Neural crest cell (in vitro differentiated cells): ENCODE measurements at regions not wholly inside any gene's neighbourhood (a gene's known extent, or its start where the extent isn't known, plus 50 kb on each side); places are given as distances from the start of the nearest gene placed in this dataset.

Experiments
- DNase-seq: peaks from one replicate; pipeline ENCODE4 v3.0.0; 2021; ENCODE audit warnings: low read depth, mixed read lengths, low spot score
- H3K27ac Mint-ChIP-seq: one replicate; pipeline ENCODE4 v1.8.0; 2021; ENCODE audit warnings: mild to moderate bottlenecking, mixed read lengths; ENCODE audit not compliant: unreplicated experiment
- H3K27me3 Mint-ChIP-seq: 2 replicates; pipeline ENCODE4 v1.8.0; 2021; ENCODE audit warnings: low read depth, mild to moderate bottlenecking, mixed read lengths
- H3K36me3 Mint-ChIP-seq: 2 replicates; pipeline ENCODE4 v1.8.0; 2021; ENCODE audit warnings: low read depth, mild to moderate bottlenecking, mixed read lengths
- H3K4me1 Mint-ChIP-seq: 2 replicates; pipeline ENCODE4 v1.8.0; 2021; ENCODE audit warnings: mixed read lengths
- H3K4me3 Mint-ChIP-seq: one replicate; pipeline ENCODE4 v1.8.0; 2021; ENCODE audit warnings: mild to moderate bottlenecking, mixed read lengths
- H3K9me3 Mint-ChIP-seq: 2 replicates; pipeline ENCODE4 v1.8.0; 2021; ENCODE audit warnings: mixed read lengths
- CTCF ChIP-seq: fragments of 200-600 bp; sonication (generic); conservative IDR thresholded peaks from 2 replicates; pipeline ENCODE4 v1.5.0; 2021; ENCODE audit warnings: antibody characterized with exemption, mild to moderate bottlenecking

GRCh38 chr3:110910346-110910955, 161.2 kb upstream of the NECTIN3 start:
- no peaks in the 10 kb centered on the region for H3K27me3 Mint-ChIP-seq

DNA sequence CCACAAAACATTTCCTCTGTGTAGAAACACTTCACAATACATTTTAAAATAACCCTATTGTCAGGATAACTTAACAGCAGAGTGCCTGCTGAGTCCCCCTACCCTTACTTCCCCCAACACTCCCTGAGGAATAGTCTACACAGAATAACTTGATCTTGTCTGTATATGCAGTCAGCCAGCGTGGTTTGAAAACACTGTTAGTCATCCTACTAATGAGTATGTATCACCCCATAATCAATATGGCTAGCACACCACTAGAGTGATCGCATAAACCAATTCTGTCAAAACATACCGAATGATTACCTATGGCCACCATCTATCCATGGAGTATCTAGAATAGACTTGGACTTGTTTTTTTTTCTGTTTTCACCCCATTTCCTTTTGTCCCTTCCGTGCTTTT, 152.7 kb upstream of the NECTIN3 start:
- no peak overlapping the region for H3K27ac Mint-ChIP-seq
- peaks cover 3% of the 10 kb centered on the region for H3K36me3 Mint-ChIP-seq
- peaks cover 3% of the 10 kb centered on the region for H3K9me3 Mint-ChIP-seq

More at GRCh38 chr3:110910346-110910955, 161.2 kb upstream of the NECTIN3 start:
- no peak for TF ChIP-seq CTCF
- Mint-ChIP-seq H3K4me3 (no peak overlapping the region), H3K36me3 (no peaks in the 10 kb centered on the region), H3K9me3 (no peaks in the 10 kb centered on the region), H3K4me1 (peaks cover 20% of the 10 kb centered on the region), H3K27ac (no peak overlapping the region)
- no peak for DNase-seq

DNA sequence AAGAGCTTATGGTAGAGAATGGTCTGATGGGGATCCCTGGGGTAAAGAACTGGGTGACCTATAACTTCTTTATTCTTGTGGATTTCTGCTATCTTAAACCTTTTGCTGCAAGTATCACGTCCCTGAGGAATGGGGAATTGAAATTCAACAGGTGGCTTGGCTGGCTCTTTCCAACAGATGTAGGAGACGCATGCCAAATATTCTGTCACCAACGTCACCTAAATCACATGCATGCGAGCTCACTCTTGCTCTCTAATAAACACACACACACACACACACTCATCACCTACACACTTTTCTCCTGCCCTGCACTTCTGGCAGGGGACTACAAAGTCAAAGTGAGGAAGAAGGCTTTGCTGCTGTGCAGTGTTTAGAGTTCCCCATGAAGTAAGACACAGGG, 145.8 kb upstream of the NECTIN3 start:
- no peak for TF ChIP-seq CTCF
- no peaks in the 10 kb centered on the region for H3K27me3 Mint-ChIP-seq
- H3K9me3 Mint-ChIP-seq, result peaks cover 2% of the 10 kb centered on the region
- peak overlapping the region; percentile 73 for H3K27ac Mint-ChIP-seq
- H3K4me3 Mint-ChIP-seq, result no peak overlapping the region
- H3K4me1 Mint-ChIP-seq, result peaks cover 19% of the 10 kb centered on the region
- no peak for DNase-seq
- no peaks in the 10 kb centered on the region for H3K36me3 Mint-ChIP-seq

More for the DNA sequence above, 152.7 kb upstream of the NECTIN3 start:
- no peaks in the 10 kb centered on the region for H3K27me3 Mint-ChIP-seq
- H3K4me3 Mint-ChIP-seq, result no peak overlapping the region
- TF ChIP-seq CTCF, result no peak
- DNase-seq, result no peak
- H3K4me1 Mint-ChIP-seq, result peaks cover 8% of the 10 kb centered on the region

GRCh38 chr3:110928016-110928662, 143.5 kb upstream of the NECTIN3 start:
- Mint-ChIP-seq H3K36me3 (no peaks in the 10 kb centered on the region), H3K4me3 (no peak overlapping the region), H3K27me3 (no peaks in the 10 kb centered on the region), H3K4me1 (peaks cover 19% of the 10 kb centered on the region), H3K9me3 (peaks cover 2% of the 10 kb centered on the region), H3K27ac (no peak overlapping the region)
- no peak for DNase-seq
- TF ChIP-seq CTCF, result no peak

GRCh38 chr3:110929816-110930215, 141.8 kb upstream of the NECTIN3 start:
- Mint-ChIP-seq H3K4me3 (no peak overlapping the region), H3K36me3 (no peaks in the 10 kb centered on the region), H3K27me3 (no peaks in the 10 kb centered on the region), H3K9me3 (peaks cover 2% of the 10 kb centered on the region), H3K4me1 (peaks cover 19% of the 10 kb centered on the region), H3K27ac (no peak overlapping the region)
- TF ChIP-seq CTCF, result no peak
- DNase-seq, result no peak
